DND-41 (cell line): ENCODE measurements at regions not wholly inside any gene's neighbourhood (a gene's known extent, or its start where the extent isn't known, plus 50 kb on each side); places are given as distances from the start of the nearest gene placed in this dataset.

ENCODE experiments used
- ATAC-seq: fragments of 200-7000 bp; cut with Tn5 transposase; 3 replicates; pipeline ENCODE4 v1.9.1; 2021; ENCODE audit warnings: low read depth; ENCODE audit not compliant: insufficient read depth
- DNase-seq: peaks from one replicate; pipeline ENCODE4 v3.0.0-alpha.2; 2020
- H2AFZ ChIP-seq: 2 replicates; pipeline ENCODE4 v1.6.0; 2012; ENCODE audit warnings: low read depth, low read length
- H3K27ac ChIP-seq: 2 replicates; pipeline ENCODE4 v1.5.1; 2012; ENCODE audit warnings: low read length, inconsistent platforms
- H3K27me3 ChIP-seq: fragments of 200-600 bp; sonication (generic); 2 replicates; pipeline ENCODE4 v1.6.0; 2012; ENCODE audit warnings: low read length, mild to moderate bottlenecking, inconsistent platforms; ENCODE audit not compliant: insufficient read depth, poor library complexity
- H3K36me3 ChIP-seq: 2 replicates; pipeline ENCODE4 v1.5.1; 2012; ENCODE audit warnings: low read length, inconsistent platforms; ENCODE audit not compliant: insufficient read depth
- H3K4me1 ChIP-seq: 2 replicates; pipeline ENCODE4 v1.5.1; 2012; ENCODE audit warnings: mild to moderate bottlenecking, low read length; ENCODE audit not compliant: insufficient read depth
- H3K4me2 ChIP-seq: 2 replicates; pipeline ENCODE4 v1.6.0; 2012; ENCODE audit warnings: mild to moderate bottlenecking, moderate library complexity, low read length, inconsistent platforms; ENCODE audit not compliant: insufficient read depth
- H3K4me3 ChIP-seq, 2 experiments: fragments of 200-600 bp in 1 of 2; shearing (Covaris generic) in 1 of 2; 2 replicates each; pipeline ENCODE4 v1.5.1; 2012 to 2016; ENCODE audit warnings: inconsistent platforms in 2 of 2, low read length in 2 of 2, mild to moderate bottlenecking in 2 of 2, low read depth in 1 of 2, moderate library complexity in 1 of 2
- H3K79me2 ChIP-seq: 2 replicates; pipeline ENCODE4 v1.6.0; 2012; ENCODE audit warnings: low read length, inconsistent platforms; ENCODE audit not compliant: insufficient read depth
- H3K9ac ChIP-seq: 2 replicates; pipeline ENCODE4 v1.6.0; 2012; ENCODE audit warnings: low read depth, mild to moderate bottlenecking, inconsistent platforms, low read length, moderate library complexity
- H3K9me3 ChIP-seq: 2 replicates; pipeline ENCODE4 v1.5.1; 2012; ENCODE audit warnings: low read length, moderate library complexity, mild to moderate bottlenecking, inconsistent platforms; ENCODE audit not compliant: insufficient read depth, severe bottlenecking
- H4K20me1 ChIP-seq: 2 replicates; pipeline ENCODE4 v1.6.0; 2012; ENCODE audit warnings: low read length; ENCODE audit not compliant: insufficient read depth
- EZH2 ChIP-seq: IDR thresholded peaks from 3 replicates; pipeline ENCODE4 v1.6.1; 2012; ENCODE audit warnings: borderline replicate concordance, low read depth, mild to moderate bottlenecking, moderate library complexity, low read length, inconsistent platforms; ENCODE audit not compliant: severe bottlenecking
- TF ChIP-seq, protein P1 (sequence below): IDR thresholded peaks from 2 replicates; pipeline ENCODE4 v1.5.1; 2012; ENCODE audit warnings: borderline replicate concordance, low read length, moderate library complexity, mild to moderate bottlenecking; ENCODE audit not compliant: poor library complexity, severe bottlenecking; ENCODE audit errors: extremely low read depth

DNA sequence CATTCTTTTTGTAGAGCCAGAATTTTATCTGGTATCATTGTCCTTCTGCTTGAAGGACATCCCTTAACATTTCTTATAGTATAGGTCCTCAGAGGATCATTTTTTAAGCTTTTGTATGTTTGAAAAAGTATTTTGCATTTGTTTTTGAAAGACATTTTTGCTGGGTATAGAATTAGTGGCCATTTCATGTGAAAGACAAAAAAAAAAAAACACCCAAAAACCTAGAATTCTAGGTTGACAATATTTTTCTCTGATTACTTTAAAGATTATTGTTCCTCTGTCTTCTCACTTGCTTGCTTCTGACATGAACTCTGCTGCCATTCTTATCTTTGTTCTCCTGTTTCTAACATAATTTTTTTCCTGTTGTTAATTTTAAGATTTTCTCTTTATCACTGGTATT is 75.7 kb upstream of the SLC22A16 start:
- H3K79me2 ChIP-seq, result no peaks in the 10 kb centered on the region
- H3K27me3 ChIP-seq, result no peaks in the 10 kb centered on the region
- no peak for DNase-seq
- no peaks in the 10 kb centered on the region for H3K36me3 ChIP-seq
- no peak overlapping the region for H3K27ac ChIP-seq
- TF ChIP-seq, protein P1, sequence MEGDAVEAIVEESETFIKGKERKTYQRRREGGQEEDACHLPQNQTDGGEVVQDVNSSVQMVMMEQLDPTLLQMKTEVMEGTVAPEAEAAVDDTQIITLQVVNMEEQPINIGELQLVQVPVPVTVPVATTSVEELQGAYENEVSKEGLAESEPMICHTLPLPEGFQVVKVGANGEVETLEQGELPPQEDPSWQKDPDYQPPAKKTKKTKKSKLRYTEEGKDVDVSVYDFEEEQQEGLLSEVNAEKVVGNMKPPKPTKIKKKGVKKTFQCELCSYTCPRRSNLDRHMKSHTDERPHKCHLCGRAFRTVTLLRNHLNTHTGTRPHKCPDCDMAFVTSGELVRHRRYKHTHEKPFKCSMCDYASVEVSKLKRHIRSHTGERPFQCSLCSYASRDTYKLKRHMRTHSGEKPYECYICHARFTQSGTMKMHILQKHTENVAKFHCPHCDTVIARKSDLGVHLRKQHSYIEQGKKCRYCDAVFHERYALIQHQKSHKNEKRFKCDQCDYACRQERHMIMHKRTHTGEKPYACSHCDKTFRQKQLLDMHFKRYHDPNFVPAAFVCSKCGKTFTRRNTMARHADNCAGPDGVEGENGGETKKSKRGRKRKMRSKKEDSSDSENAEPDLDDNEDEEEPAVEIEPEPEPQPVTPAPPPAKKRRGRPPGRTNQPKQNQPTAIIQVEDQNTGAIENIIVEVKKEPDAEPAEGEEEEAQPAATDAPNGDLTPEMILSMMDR, result no peak
- no peak for TF ChIP-seq EZH2
- no peak overlapping the region for H3K4me2 ChIP-seq
- H3K4me1 ChIP-seq, result no peaks in the 10 kb centered on the region
- H2AFZ ChIP-seq, result no peak overlapping the region
- no peak overlapping the region for H3K4me3 ChIP-seq
- H4K20me1 ChIP-seq, result no peaks in the 10 kb centered on the region
- H3K9me3 ChIP-seq, result peaks cover 3% of the 10 kb centered on the region
- no peak for ATAC-seq
- H3K9ac ChIP-seq, result no peak overlapping the region

DNA sequence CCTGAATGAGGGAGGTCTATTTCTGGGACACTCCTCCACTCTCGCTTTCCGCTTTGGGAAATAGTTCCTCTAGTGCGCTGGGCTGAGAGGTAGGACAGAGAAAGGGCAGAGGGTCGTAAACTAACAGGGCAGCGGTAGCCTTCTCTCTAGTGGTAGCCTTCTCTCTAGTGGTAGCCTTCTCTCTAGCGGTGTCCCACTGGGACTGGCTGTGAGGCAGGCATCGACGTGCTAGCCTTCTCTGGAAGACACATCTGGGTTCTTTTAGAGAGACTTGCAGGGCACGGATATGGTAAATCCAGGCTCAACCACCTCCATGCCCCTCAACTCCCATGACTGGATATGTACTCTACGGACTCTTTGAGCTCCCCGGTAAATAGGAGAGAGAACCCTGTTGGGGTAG is 74.7 kb upstream of the SLC22A16 start:
- TF ChIP-seq, protein P1, result no peak
- no peak for TF ChIP-seq EZH2
- no peaks in the 10 kb centered on the region for H4K20me1 ChIP-seq
- no peak overlapping the region for H3K27ac ChIP-seq
- no peaks in the 10 kb centered on the region for H3K27me3 ChIP-seq
- no peaks in the 10 kb centered on the region for H3K36me3 ChIP-seq
- no peak overlapping the region for H3K4me2 ChIP-seq
- DNase-seq (no peak), ATAC-seq (no peak)
- no peak overlapping the region for H3K4me3 ChIP-seq
- no peaks in the 10 kb centered on the region for H3K4me1 ChIP-seq
- H3K79me2 ChIP-seq, result no peaks in the 10 kb centered on the region
- peaks cover 3% of the 10 kb centered on the region for H3K9me3 ChIP-seq
- no peak overlapping the region for H2AFZ ChIP-seq
- no peak overlapping the region for H3K9ac ChIP-seq

GRCh38 chr6:110550353-110550752 is 73.9 kb upstream of the SLC22A16 start:
- H3K9me3 ChIP-seq, result peaks cover 3% of the 10 kb centered on the region
- no peaks in the 10 kb centered on the region for H3K36me3 ChIP-seq
- ATAC-seq, result no peak
- H3K79me2 ChIP-seq, result no peaks in the 10 kb centered on the region
- H4K20me1 ChIP-seq, result no peaks in the 10 kb centered on the region
- H3K4me1 ChIP-seq, result no peaks in the 10 kb centered on the region
- no peak overlapping the region for H2AFZ ChIP-seq
- no peak overlapping the region for H3K27ac ChIP-seq
- H3K4me2 ChIP-seq, result no peak overlapping the region
- no peak overlapping the region for H3K4me3 ChIP-seq
- no peaks in the 10 kb centered on the region for H3K27me3 ChIP-seq
- DNase-seq, result no peak
- TF ChIP-seq, protein P1, result no peak
- no peak for TF ChIP-seq EZH2
- no peak overlapping the region for H3K9ac ChIP-seq

- Histone ChIP-seq H2AFZ (no peak overlapping the region), H3K4me1 (no peaks in the 10 kb centered on the region), H3K27me3 (no peaks in the 10 kb centered on the region), H3K27ac (no peak overlapping the region), H3K4me2 (no peak overlapping the region), H3K9me3 (peaks cover 9% of the 10 kb centered on the region), H3K79me2 (no peaks in the 10 kb centered on the region), H3K9ac (no peak overlapping the region), H3K36me3 (no peaks in the 10 kb centered on the region), H4K20me1 (no peaks in the 10 kb centered on the region), H3K4me3 (no peak overlapping the region)
- no peak for ATAC-seq
- TF ChIP-seq, protein P1, result no peak
- TF ChIP-seq EZH2, result no peak
- DNase-seq, result no peak
These were observed 72.9 kb upstream of the SLC22A16 start for GRCh38 chr6:110549277-110549676.
